IMR-90 (cell line): ENCODE measurements at regions not wholly inside any gene's neighbourhood (a gene's known extent, or its start where the extent isn't known, plus 50 kb on each side); places are given as distances from the start of the nearest gene placed in this dataset.

ENCODE experiments used
- CTCF ChIP-seq: conservative IDR thresholded peaks from 2 replicates; pipeline ENCODE4 v1.5.1; 2012; ENCODE audit warnings: mild to moderate bottlenecking, low read depth, low read length, improper control_type of control experiment
- FOS ChIP-seq: fragments of 150-350 bp; IDR thresholded peaks from 2 replicates; pipeline ENCODE4 v1.6.1; 2016; ENCODE audit warnings: low read depth, low read length

- no peak for TF ChIP-seq FOS
- TF ChIP-seq CTCF: no peak
Observed at GRCh38 chr9:81753436-81753835, 64.1 kb upstream of the TLE1 start.
